ENCODE measurements at regions not wholly inside any gene's neighbourhood (a gene's known extent, or its start where the extent isn't known, plus 50 kb on each side); places are given as distances from the start of the nearest gene placed in this dataset.

GRCh38 chr1:22365331-22366295, 86.0 kb upstream of the ZBTB40 start:
- WGBS: 89% methylated on average over 19 of the region's 19 CpGs
- H3K36me3 ChIP-seq (ENCODE audit: control insufficient read depth in 2 of 2, insufficient read depth in 2 of 2, low read length in 1 of 2): no peaks in the 10 kb centered on the region
- no peaks in the 10 kb centered on the region for H3K27me3 ChIP-seq (ENCODE audit: control insufficient read depth in 2 of 2, insufficient read depth in 1 of 2, low read length in 1 of 2)
- H3K4me1 ChIP-seq (ENCODE audit: control insufficient read depth in 2 of 2, insufficient read depth in 2 of 2, low read length in 2 of 2): no peaks in the 10 kb centered on the region
- DNase-seq (ENCODE audit: low read depth in 6 of 9, low spot score in 9 of 9): no peak
- no peak overlapping the region for H3K4me3 ChIP-seq (ENCODE audit: low read length in 2 of 2)
- no peak overlapping the region for H3K27ac ChIP-seq (ENCODE audit: low read depth in 1 of 2, low read length in 1 of 2)
- H3K9me3 ChIP-seq (ENCODE audit: control insufficient read depth in 2 of 2, insufficient read depth in 1 of 2, low read length in 1 of 2): no peaks in the 10 kb centered on the region

- no peaks in the 10 kb centered on the region for H3K9me3 ChIP-seq (ENCODE audit: control insufficient read depth in 2 of 2, insufficient read depth in 1 of 2, low read length in 1 of 2)
- no peak overlapping the region for H3K4me3 ChIP-seq (ENCODE audit: low read length in 2 of 2)
- H3K4me1 ChIP-seq (ENCODE audit: control insufficient read depth in 2 of 2, insufficient read depth in 2 of 2, low read length in 2 of 2): no peaks in the 10 kb centered on the region
- 97% methylated on average over 6 of the region's 6 CpGs for WGBS
- H3K27ac ChIP-seq (ENCODE audit: low read depth in 1 of 2, low read length in 1 of 2): no peak overlapping the region
- no peak for DNase-seq (ENCODE audit: low read depth in 6 of 9, low spot score in 9 of 9)
- H3K27me3 ChIP-seq (ENCODE audit: control insufficient read depth in 2 of 2, insufficient read depth in 1 of 2, low read length in 1 of 2): no peaks in the 10 kb centered on the region
- no peaks in the 10 kb centered on the region for H3K36me3 ChIP-seq (ENCODE audit: control insufficient read depth in 2 of 2, insufficient read depth in 2 of 2, low read length in 1 of 2)
These were observed 85.3 kb upstream of the ZBTB40 start for GRCh38 chr1:22366346-22366745.

DNA sequence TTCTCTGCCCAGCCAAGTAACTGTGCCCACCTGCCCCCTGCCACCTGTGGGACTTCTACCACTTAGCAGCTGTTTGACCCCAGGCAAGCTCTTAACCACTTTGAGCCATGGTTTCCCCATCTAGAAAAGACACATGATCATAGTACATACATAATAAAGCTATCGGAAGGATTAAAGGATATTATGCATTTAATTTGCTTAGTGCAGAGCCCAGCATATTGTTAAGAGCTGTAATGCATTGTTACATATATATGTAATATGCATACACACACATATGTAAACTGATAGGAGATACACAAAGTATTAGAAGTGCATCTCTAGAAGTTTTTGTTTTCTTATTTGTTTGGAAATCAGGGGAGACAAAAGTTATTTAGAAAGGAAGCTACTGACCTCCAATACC, 83.5 kb upstream of the ZBTB40 start:
- no peak overlapping the region for H3K27ac ChIP-seq (ENCODE audit: low read depth in 1 of 2, low read length in 1 of 2)
- 96% methylated on average over 1 of the region's 1 CpG for WGBS
- H3K36me3 ChIP-seq (ENCODE audit: control insufficient read depth in 2 of 2, insufficient read depth in 2 of 2, low read length in 1 of 2): no peaks in the 10 kb centered on the region
- no peak for DNase-seq (ENCODE audit: low read depth in 6 of 9, low spot score in 9 of 9)
- H3K27me3 ChIP-seq (ENCODE audit: control insufficient read depth in 2 of 2, insufficient read depth in 1 of 2, low read length in 1 of 2): no peaks in the 10 kb centered on the region
- H3K9me3 ChIP-seq (ENCODE audit: control insufficient read depth in 2 of 2, insufficient read depth in 1 of 2, low read length in 1 of 2): no peaks in the 10 kb centered on the region
- H3K4me1 ChIP-seq (ENCODE audit: control insufficient read depth in 2 of 2, insufficient read depth in 2 of 2, low read length in 2 of 2): no peaks in the 10 kb centered on the region
- H3K4me3 ChIP-seq (ENCODE audit: low read length in 2 of 2): no peak overlapping the region

GRCh38 chr1:22369294-22370189, 82.1 kb upstream of the ZBTB40 start:
- Histone ChIP-seq H3K27ac (ENCODE audit: low read depth in 1 of 2, low read length in 1 of 2) (no peak overlapping the region), H3K36me3 (ENCODE audit: control insufficient read depth in 2 of 2, insufficient read depth in 2 of 2, low read length in 1 of 2) (no peaks in the 10 kb centered on the region), H3K9me3 (ENCODE audit: control insufficient read depth in 2 of 2, insufficient read depth in 1 of 2, low read length in 1 of 2) (no peaks in the 10 kb centered on the region), H3K4me3 (ENCODE audit: low read length in 2 of 2) (no peak overlapping the region), H3K27me3 (ENCODE audit: control insufficient read depth in 2 of 2, insufficient read depth in 1 of 2, low read length in 1 of 2) (no peaks in the 10 kb centered on the region), H3K4me1 (ENCODE audit: control insufficient read depth in 2 of 2, insufficient read depth in 2 of 2, low read length in 2 of 2) (no peaks in the 10 kb centered on the region)
- 89% methylated on average over 11 of the region's 11 CpGs for WGBS
- no peak for DNase-seq (ENCODE audit: low read depth in 6 of 9, low spot score in 9 of 9)

DNA sequence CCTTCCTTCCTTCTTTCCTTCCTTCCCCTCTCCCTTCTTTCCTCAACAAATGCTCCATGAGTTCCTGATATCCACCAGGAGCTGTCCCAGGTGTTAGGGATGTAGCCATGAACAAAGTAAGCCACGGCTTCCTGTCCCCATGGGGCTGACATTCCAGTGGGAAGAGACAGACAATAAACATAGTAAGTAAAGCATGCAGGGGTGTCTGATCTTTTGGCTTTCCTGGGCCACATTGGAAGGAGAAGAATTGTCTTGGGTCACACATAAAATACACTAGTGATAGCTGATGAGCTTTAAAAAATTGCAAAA, 81.5 kb upstream of the ZBTB40 start:
- Histone ChIP-seq H3K36me3 (ENCODE audit: control insufficient read depth in 2 of 2, insufficient read depth in 2 of 2, low read length in 1 of 2) (no peaks in the 10 kb centered on the region), H3K4me1 (ENCODE audit: control insufficient read depth in 2 of 2, insufficient read depth in 2 of 2, low read length in 2 of 2) (no peaks in the 10 kb centered on the region), H3K27me3 (ENCODE audit: control insufficient read depth in 2 of 2, insufficient read depth in 1 of 2, low read length in 1 of 2) (no peaks in the 10 kb centered on the region), H3K4me3 (ENCODE audit: low read length in 2 of 2) (no peak overlapping the region), H3K9me3 (ENCODE audit: control insufficient read depth in 2 of 2, insufficient read depth in 1 of 2, low read length in 1 of 2) (no peaks in the 10 kb centered on the region), H3K27ac (ENCODE audit: low read depth in 1 of 2, low read length in 1 of 2) (no peak overlapping the region)
- WGBS: 57% methylated on average over 1 of the region's 1 CpG
- DNase-seq (ENCODE audit: low read depth in 6 of 9, low spot score in 9 of 9): no peak

DNA sequence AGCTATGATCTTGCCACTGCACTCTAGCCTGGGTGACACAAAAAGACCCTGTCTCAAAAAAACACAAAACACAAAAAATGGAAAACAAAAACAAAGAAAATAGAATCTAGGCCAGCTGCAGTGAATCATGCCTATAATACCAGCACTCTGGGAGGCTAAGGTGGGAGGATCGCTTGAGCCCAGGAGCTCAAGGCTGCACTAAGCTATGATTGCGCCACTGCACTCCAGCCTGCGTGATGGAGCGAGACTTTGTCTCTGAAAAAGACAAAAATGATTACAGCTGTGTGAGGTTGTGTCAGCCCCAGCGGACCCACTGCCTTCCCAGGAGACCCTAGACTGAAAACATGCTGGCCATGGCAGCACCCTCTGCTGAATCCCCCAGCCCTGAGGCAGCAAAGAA, 80.2 kb upstream of the ZBTB40 start:
- Histone ChIP-seq H3K4me1 (ENCODE audit: control insufficient read depth in 2 of 2, insufficient read depth in 2 of 2, low read length in 2 of 2) (no peaks in the 10 kb centered on the region), H3K4me3 (ENCODE audit: low read length in 2 of 2) (no peak overlapping the region), H3K27me3 (ENCODE audit: control insufficient read depth in 2 of 2, insufficient read depth in 1 of 2, low read length in 1 of 2) (no peaks in the 10 kb centered on the region), H3K36me3 (ENCODE audit: control insufficient read depth in 2 of 2, insufficient read depth in 2 of 2, low read length in 1 of 2) (no peaks in the 10 kb centered on the region), H3K9me3 (ENCODE audit: control insufficient read depth in 2 of 2, insufficient read depth in 1 of 2, low read length in 1 of 2) (no peaks in the 10 kb centered on the region), H3K27ac (ENCODE audit: low read depth in 1 of 2, low read length in 1 of 2) (no peak overlapping the region)
- DNase-seq (ENCODE audit: low read depth in 6 of 9, low spot score in 9 of 9): no peak
- 94% methylated on average over 5 of the region's 5 CpGs for WGBS

DNA sequence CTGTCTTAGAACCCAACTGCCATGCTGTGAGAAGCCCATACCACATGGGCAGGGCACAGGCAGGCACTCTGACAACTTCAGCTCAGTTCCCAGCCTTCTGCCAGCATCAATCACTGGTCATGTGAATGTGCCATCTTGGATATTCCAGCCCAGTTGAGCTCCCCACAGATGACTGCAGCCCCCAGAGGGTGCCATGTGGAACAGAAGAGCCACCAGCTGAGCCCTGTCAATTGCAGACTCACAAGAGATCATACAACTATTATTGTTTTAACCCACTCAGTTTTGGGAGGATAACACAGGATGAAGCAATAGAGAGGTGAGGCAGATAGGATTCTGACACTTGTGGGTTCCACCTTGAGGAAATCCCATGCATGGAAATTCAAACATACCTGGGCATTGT, 78.4 kb upstream of the ZBTB40 start:
- Histone ChIP-seq H3K27me3 (ENCODE audit: control insufficient read depth in 2 of 2, insufficient read depth in 1 of 2, low read length in 1 of 2) (no peaks in the 10 kb centered on the region), H3K9me3 (ENCODE audit: control insufficient read depth in 2 of 2, insufficient read depth in 1 of 2, low read length in 1 of 2) (no peaks in the 10 kb centered on the region), H3K4me3 (ENCODE audit: low read length in 2 of 2) (no peak overlapping the region), H3K4me1 (ENCODE audit: control insufficient read depth in 2 of 2, insufficient read depth in 2 of 2, low read length in 2 of 2) (no peaks in the 10 kb centered on the region), H3K36me3 (ENCODE audit: control insufficient read depth in 2 of 2, insufficient read depth in 2 of 2, low read length in 1 of 2) (no peaks in the 10 kb centered on the region), H3K27ac (ENCODE audit: low read depth in 1 of 2, low read length in 1 of 2) (no peak overlapping the region)
- DNase-seq (ENCODE audit: low read depth in 6 of 9, low spot score in 9 of 9): no peak

DNA sequence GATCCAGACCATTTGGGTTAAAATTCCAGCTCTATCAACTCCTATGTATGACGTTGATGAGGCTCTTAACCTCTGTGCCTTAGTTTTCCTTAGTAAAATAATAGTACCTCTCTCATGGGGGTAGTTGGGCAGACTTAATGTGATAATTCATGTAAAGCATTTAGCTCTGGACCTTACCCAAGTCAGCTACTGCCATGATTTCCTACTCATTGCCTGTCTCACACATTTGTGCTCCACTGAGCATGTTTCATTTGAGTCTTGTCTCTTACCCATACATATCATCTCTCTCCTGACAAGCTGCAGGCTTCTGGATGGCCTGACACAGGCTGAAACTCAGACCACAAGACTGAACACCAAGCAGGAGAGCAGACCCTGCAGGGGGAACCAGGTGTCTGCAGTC, 77.7 kb upstream of the ZBTB40 start:
- WGBS: 82% methylated on average over 1 of the region's 1 CpG
- H3K4me3 ChIP-seq (ENCODE audit: low read length in 2 of 2): no peak overlapping the region
- DNase-seq (ENCODE audit: low read depth in 6 of 9, low spot score in 9 of 9): no peak
- H3K27ac ChIP-seq (ENCODE audit: low read depth in 1 of 2, low read length in 1 of 2): no peak overlapping the region
- H3K36me3 ChIP-seq (ENCODE audit: control insufficient read depth in 2 of 2, insufficient read depth in 2 of 2, low read length in 1 of 2): no peaks in the 10 kb centered on the region
- no peaks in the 10 kb centered on the region for H3K4me1 ChIP-seq (ENCODE audit: control insufficient read depth in 2 of 2, insufficient read depth in 2 of 2, low read length in 2 of 2)
- H3K27me3 ChIP-seq (ENCODE audit: control insufficient read depth in 2 of 2, insufficient read depth in 1 of 2, low read length in 1 of 2): no peaks in the 10 kb centered on the region
- H3K9me3 ChIP-seq (ENCODE audit: control insufficient read depth in 2 of 2, insufficient read depth in 1 of 2, low read length in 1 of 2): no peaks in the 10 kb centered on the region

- WGBS: 85% methylated on average over 9 of the region's 9 CpGs
These were observed 76.0 kb upstream of the ZBTB40 start for GRCh38 chr1:22375601-22376000.

More at GRCh38 chr1:22375601-22376000, 76.0 kb upstream of the ZBTB40 start:
- DNase-seq (ENCODE audit: low read depth in 6 of 9, low spot score in 9 of 9): no peak
- Histone ChIP-seq H3K9me3 (ENCODE audit: control insufficient read depth in 2 of 2, insufficient read depth in 1 of 2, low read length in 1 of 2) (no peaks in the 10 kb centered on the region), H3K4me3 (ENCODE audit: low read length in 2 of 2) (no peak overlapping the region), H3K36me3 (ENCODE audit: control insufficient read depth in 2 of 2, insufficient read depth in 2 of 2, low read length in 1 of 2) (no peaks in the 10 kb centered on the region), H3K4me1 (ENCODE audit: control insufficient read depth in 2 of 2, insufficient read depth in 2 of 2, low read length in 2 of 2) (no peaks in the 10 kb centered on the region), H3K27ac (ENCODE audit: low read depth in 1 of 2, low read length in 1 of 2) (no peak overlapping the region), H3K27me3 (ENCODE audit: control insufficient read depth in 2 of 2, insufficient read depth in 1 of 2, low read length in 1 of 2) (no peaks in the 10 kb centered on the region)

Data from thymus (tissue), 11 donors.